Hepatocyte (in vitro differentiated cells): ENCODE measurements at regions not wholly inside any gene's neighbourhood (a gene's known extent, or its start where the extent isn't known, plus 50 kb on each side); places are given as distances from the start of the nearest gene placed in this dataset.

Experiments used
- EZH2 ChIP-seq: fragments of 200-600 bp; sonication (generic); IDR thresholded peaks from 2 replicates; pipeline ENCODE4 v1.6.1; 2016; ENCODE audit warnings: antibody characterized with exemption, mild to moderate bottlenecking, borderline replicate concordance
- TF ChIP-seq, protein P1 (sequence below): fragments of 200-600 bp; sonication (generic); IDR thresholded peaks from 2 replicates; pipeline ENCODE4 v1.5.1; 2016; ENCODE audit warnings: antibody characterized with exemption, mild to moderate bottlenecking; ENCODE audit not compliant: poor library complexity

DNA sequence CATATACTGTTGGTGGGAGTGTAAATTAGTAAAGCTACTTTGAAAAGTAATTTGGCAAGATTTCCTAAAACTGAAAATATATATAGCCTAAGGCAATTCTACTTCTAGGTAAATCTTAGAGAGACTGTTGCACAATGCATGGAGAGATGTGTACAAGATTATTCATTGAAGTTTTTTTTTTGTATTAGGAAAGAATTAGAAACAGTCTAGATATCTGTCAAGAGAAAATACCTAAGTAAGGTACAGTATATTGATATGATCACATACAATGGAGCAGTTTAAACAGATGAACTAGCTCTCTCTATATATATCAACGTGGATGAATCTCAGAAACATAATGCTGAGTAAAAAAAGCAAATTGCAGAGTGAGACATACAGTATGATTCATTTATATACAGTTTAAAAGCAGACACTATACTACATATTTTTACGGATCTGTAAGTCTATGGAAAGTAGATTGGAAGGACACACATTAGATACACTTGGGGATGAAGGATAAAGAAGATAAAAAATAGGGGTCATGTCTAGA, 59.3 kb upstream of the ACVR1 start:
- TF ChIP-seq, protein P1, sequence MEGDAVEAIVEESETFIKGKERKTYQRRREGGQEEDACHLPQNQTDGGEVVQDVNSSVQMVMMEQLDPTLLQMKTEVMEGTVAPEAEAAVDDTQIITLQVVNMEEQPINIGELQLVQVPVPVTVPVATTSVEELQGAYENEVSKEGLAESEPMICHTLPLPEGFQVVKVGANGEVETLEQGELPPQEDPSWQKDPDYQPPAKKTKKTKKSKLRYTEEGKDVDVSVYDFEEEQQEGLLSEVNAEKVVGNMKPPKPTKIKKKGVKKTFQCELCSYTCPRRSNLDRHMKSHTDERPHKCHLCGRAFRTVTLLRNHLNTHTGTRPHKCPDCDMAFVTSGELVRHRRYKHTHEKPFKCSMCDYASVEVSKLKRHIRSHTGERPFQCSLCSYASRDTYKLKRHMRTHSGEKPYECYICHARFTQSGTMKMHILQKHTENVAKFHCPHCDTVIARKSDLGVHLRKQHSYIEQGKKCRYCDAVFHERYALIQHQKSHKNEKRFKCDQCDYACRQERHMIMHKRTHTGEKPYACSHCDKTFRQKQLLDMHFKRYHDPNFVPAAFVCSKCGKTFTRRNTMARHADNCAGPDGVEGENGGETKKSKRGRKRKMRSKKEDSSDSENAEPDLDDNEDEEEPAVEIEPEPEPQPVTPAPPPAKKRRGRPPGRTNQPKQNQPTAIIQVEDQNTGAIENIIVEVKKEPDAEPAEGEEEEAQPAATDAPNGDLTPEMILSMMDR: no peak
- no peak for TF ChIP-seq EZH2
